WTC11 (cell line): ENCODE measurements at regions not wholly inside any gene's neighbourhood (a gene's known extent, or its start where the extent isn't known, plus 50 kb on each side); places are given as distances from the start of the nearest gene placed in this dataset.

ENCODE experiments used
- ATAC-seq: fragments of 200-7000 bp; cut with Tn5 transposase; 2 replicates; pipeline ENCODE4 v1.10.0; 2021; ENCODE audit warnings: mild to moderate bottlenecking, moderate library complexity
- CTCF ChIA-PET: fragments of 300-600 bp; sonication (Branson Sonifier 250); formaldehyde crosslinking; loops from one replicate; lab custom pipeline; 2021; ENCODE audit warnings: antibody characterized with exemption; lab: Charles Lee
- POLR2A ChIA-PET: fragments of 350-600 bp; sonication (Branson Sonifier 250); formaldehyde crosslinking; loops from one replicate; lab custom pipeline; 2021; ENCODE audit warnings: antibody characterized with exemption; lab: Charles Lee
- DNase-seq: peaks from one replicate; pipeline ENCODE4 v3.0.0; 2021; ENCODE audit warnings: low spot score
- H3K27ac Mint-ChIP-seq: 2 replicates; pipeline ENCODE4 v1.8.0; 2021; ENCODE audit warnings: mixed read lengths
- H3K27me3 Mint-ChIP-seq: 2 replicates; pipeline ENCODE4 v1.8.0; 2021; ENCODE audit warnings: low read depth, mild to moderate bottlenecking, moderate library complexity, mixed read lengths
- H3K36me3 Mint-ChIP-seq: 2 replicates; pipeline ENCODE4 v1.8.0; 2021; ENCODE audit warnings: mixed read lengths
- H3K4me1 Mint-ChIP-seq: 2 replicates; pipeline ENCODE4 v1.8.0; 2022; ENCODE audit warnings: mixed read lengths
- H3K4me3 Mint-ChIP-seq: 2 replicates; pipeline ENCODE4 v1.8.0; 2021; ENCODE audit warnings: mild to moderate bottlenecking, moderate library complexity, mixed read lengths
- H3K9me3 Mint-ChIP-seq: 2 replicates; pipeline ENCODE4 v1.8.0; 2021; ENCODE audit warnings: mixed read lengths
- ATF6 ChIP-seq: sonication (generic); formaldehyde crosslinking; IDR thresholded peaks from 2 replicates; pipeline ENCODE4 v1.8.1; 2023; ENCODE audit warnings: mild to moderate bottlenecking, missing genetic modification reagents
- CBFB ChIP-seq: sonication (generic); formaldehyde crosslinking; IDR thresholded peaks from 2 replicates; pipeline ENCODE4 v1.8.1; 2022; ENCODE audit warnings: mild to moderate bottlenecking, low read depth, missing genetic modification reagents
- E2F5 ChIP-seq: sonication (generic); formaldehyde crosslinking; IDR thresholded peaks from 2 replicates; pipeline ENCODE4 v1.8.1; 2022; ENCODE audit warnings: mild to moderate bottlenecking, moderate library complexity, missing genetic modification reagents
- ESRRA ChIP-seq: sonication (generic); formaldehyde crosslinking; IDR thresholded peaks from 2 replicates; pipeline ENCODE4 v1.8.1; 2022; ENCODE audit warnings: mild to moderate bottlenecking, missing genetic modification reagents, borderline replicate concordance
- ETV6 ChIP-seq: sonication (generic); formaldehyde crosslinking; IDR thresholded peaks from 2 replicates; pipeline ENCODE4 v1.8.1; 2022; ENCODE audit warnings: mild to moderate bottlenecking, missing genetic modification reagents
- FOXJ3 ChIP-seq: sonication (generic); formaldehyde crosslinking; IDR thresholded peaks from 2 replicates; pipeline ENCODE4 v1.9.0; 2021; ENCODE audit warnings: missing genetic modification reagents, mild to moderate bottlenecking, borderline replicate concordance
- HMGXB4 ChIP-seq: sonication (generic); formaldehyde crosslinking; IDR thresholded peaks from 2 replicates; pipeline ENCODE4 v1.8.1; 2023; ENCODE audit warnings: mild to moderate bottlenecking, moderate library complexity, missing genetic modification reagents
- NR1H2 ChIP-seq: sonication (generic); formaldehyde crosslinking; IDR thresholded peaks from 2 replicates; pipeline ENCODE4 v1.9.0; 2021; ENCODE audit warnings: mild to moderate bottlenecking, moderate library complexity, missing genetic modification reagents
- NR3C1 ChIP-seq: sonication (generic); formaldehyde crosslinking; conservative IDR thresholded peaks from 2 replicates; pipeline ENCODE4 v1.8.1; 2023; ENCODE audit warnings: low read depth, mild to moderate bottlenecking, missing genetic modification reagents
- RORB ChIP-seq: fragments of 250-450 bp; sonication (Bioruptor Pico); IDR thresholded peaks from 2 replicates; pipeline ENCODE4 v1.9.0; 2021; ENCODE audit warnings: mild to moderate bottlenecking
- SMAD3 ChIP-seq: sonication (generic); formaldehyde crosslinking; IDR thresholded peaks from 2 replicates; pipeline ENCODE4 v1.8.0; 2022; ENCODE audit warnings: missing genetic modification reagents, mild to moderate bottlenecking, borderline replicate concordance
- TEAD1 ChIP-seq: sonication (generic); formaldehyde crosslinking; IDR thresholded peaks from 2 replicates; pipeline ENCODE4 v1.8.0; 2022; ENCODE audit warnings: mild to moderate bottlenecking, missing genetic modification reagents
- TEAD4 ChIP-seq: sonication (generic); formaldehyde crosslinking; IDR thresholded peaks from 2 replicates; pipeline ENCODE4 v1.8.0; 2022; ENCODE audit warnings: mild to moderate bottlenecking, missing genetic modification reagents
- ZMAT4 ChIP-seq: fragments of 250-450 bp; sonication (Bioruptor Pico); IDR thresholded peaks from 2 replicates; pipeline ENCODE4 v1.9.0; 2021; ENCODE audit warnings: mild to moderate bottlenecking
- ZNF219 ChIP-seq: sonication (generic); formaldehyde crosslinking; IDR thresholded peaks from 2 replicates; pipeline ENCODE4 v1.8.0; 2023; ENCODE audit warnings: missing genetic modification reagents, mild to moderate bottlenecking, borderline replicate concordance
- ZNF232 ChIP-seq: sonication (generic); formaldehyde crosslinking; IDR thresholded peaks from 2 replicates; pipeline ENCODE4 v1.8.0; 2022; ENCODE audit warnings: mild to moderate bottlenecking, missing genetic modification reagents
- ZNF416 ChIP-seq: fragments of 250-450 bp; sonication (Bioruptor Pico); IDR thresholded peaks from 2 replicates; pipeline ENCODE4 v1.9.0; 2021; ENCODE audit warnings: mild to moderate bottlenecking, inconsistent platforms
- ZNF512 ChIP-seq: sonication (generic); formaldehyde crosslinking; IDR thresholded peaks from 2 replicates; pipeline ENCODE4 v1.8.1; 2022; ENCODE audit warnings: missing genetic modification reagents, borderline replicate concordance
- TF ChIP-seq, protein P1 (sequence below): fragments of 250-450 bp; sonication (Bioruptor Pico); IDR thresholded peaks from 2 replicates; pipeline ENCODE4 v1.8.0; 2021; ENCODE audit warnings: mild to moderate bottlenecking
- TF ChIP-seq, protein P2 (sequence below): sonication (generic); formaldehyde crosslinking; IDR thresholded peaks from 2 replicates; pipeline ENCODE4 v1.8.0; 2022; ENCODE audit warnings: missing genetic modification reagents

DNA sequence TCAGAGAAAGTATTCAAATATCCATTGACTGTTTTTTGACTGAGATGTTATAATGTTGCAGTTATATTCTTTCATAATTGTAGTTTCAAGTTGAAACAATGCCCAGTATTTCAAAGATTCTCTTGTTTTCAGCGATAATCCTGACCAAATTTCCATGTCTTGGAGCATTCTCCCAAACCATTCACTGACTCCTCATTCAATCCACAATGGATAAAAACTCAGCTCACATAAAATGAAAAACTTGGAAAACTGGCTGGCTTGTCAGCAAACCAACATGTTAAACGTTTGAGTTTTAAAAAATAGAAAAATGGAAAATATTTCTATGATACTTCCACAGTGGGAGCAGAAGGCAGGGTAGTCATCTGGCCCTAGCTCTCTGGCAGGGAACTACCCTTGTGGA lies 184.4 kb downstream of the C7orf25 start (continued):
- TF ChIP-seq, protein P1, sequence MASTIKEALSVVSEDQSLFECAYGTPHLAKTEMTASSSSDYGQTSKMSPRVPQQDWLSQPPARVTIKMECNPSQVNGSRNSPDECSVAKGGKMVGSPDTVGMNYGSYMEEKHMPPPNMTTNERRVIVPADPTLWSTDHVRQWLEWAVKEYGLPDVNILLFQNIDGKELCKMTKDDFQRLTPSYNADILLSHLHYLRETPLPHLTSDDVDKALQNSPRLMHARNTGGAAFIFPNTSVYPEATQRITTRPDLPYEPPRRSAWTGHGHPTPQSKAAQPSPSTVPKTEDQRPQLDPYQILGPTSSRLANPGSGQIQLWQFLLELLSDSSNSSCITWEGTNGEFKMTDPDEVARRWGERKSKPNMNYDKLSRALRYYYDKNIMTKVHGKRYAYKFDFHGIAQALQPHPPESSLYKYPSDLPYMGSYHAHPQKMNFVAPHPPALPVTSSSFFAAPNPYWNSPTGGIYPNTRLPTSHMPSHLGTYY (CRISPR knock-in tag) = no peak
- TF ChIP-seq, all 79 proteins: peak for 0

DNA sequence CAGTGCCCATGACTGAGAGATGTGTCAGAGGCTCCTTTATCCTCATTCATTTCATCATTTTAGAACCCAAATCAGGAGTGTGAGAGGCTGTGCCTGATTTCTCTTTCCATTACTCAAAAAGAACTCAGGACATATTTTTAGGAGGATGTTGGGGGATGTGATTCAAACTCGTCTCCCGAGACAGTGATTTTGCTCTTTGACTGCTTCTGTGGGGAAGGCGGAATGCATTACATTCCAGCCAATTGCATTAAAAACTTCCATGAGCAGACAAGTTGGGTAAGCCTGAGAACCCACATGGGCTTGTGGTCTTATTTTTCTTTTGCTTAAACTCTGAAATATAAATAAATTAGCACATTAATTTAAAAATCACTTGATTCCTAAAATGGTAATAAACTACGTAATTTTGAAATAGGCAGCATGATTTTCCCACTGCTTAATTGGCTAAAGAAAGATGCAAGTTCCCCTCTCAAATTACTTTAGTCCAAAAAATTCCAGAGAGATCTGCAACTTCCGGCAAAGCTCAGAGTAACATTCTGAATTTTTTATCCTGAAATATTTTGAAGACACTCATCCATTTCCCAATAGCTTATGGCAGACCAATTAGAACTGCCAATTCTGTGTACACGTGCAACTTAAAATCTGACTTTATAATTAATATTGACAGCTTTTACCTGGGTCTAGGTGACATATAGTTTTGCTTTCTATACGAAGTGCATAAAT lies 185.6 kb downstream of the C7orf25 start:
- peaks cover 2% of the 10 kb centered on the region for H3K9me3 Mint-ChIP-seq
- ChIA-PET CTCF (interaction anchor here (1.5 kb wide), 1 partner anchor 11 kb away, joined by 5 read pairs; no protein-coding TSS in a partner anchor), POLR2A (no interaction called here)
- no peaks in the 10 kb centered on the region for H3K27me3 Mint-ChIP-seq
- peaks cover 19% of the 10 kb centered on the region for H3K4me1 Mint-ChIP-seq
- H3K27ac Mint-ChIP-seq = no peak overlapping the region
- DNase-seq = no peak
- H3K36me3 Mint-ChIP-seq = no peaks in the 10 kb centered on the region
- no peak overlapping the region for H3K4me3 Mint-ChIP-seq
- TF ChIP-seq NR3C1 (CRISPR knock-in tag) (no peak), E2F5 (CRISPR knock-in tag) (no peak), ZNF219 (CRISPR knock-in tag) (no peak), ETV6 (CRISPR knock-in tag) (no peak), HMGXB4 (CRISPR knock-in tag) (no peak), ZNF416 (CRISPR knock-in tag) (no peak), ZMAT4 (CRISPR knock-in tag) (no peak), ESRRA (no peak), FOXJ3 (CRISPR knock-in tag) (no peak), NR1H2 (CRISPR knock-in tag) (no peak), SMAD3 (CRISPR knock-in tag) (no peak), RORB (no peak)
- TF ChIP-seq, protein P2, sequence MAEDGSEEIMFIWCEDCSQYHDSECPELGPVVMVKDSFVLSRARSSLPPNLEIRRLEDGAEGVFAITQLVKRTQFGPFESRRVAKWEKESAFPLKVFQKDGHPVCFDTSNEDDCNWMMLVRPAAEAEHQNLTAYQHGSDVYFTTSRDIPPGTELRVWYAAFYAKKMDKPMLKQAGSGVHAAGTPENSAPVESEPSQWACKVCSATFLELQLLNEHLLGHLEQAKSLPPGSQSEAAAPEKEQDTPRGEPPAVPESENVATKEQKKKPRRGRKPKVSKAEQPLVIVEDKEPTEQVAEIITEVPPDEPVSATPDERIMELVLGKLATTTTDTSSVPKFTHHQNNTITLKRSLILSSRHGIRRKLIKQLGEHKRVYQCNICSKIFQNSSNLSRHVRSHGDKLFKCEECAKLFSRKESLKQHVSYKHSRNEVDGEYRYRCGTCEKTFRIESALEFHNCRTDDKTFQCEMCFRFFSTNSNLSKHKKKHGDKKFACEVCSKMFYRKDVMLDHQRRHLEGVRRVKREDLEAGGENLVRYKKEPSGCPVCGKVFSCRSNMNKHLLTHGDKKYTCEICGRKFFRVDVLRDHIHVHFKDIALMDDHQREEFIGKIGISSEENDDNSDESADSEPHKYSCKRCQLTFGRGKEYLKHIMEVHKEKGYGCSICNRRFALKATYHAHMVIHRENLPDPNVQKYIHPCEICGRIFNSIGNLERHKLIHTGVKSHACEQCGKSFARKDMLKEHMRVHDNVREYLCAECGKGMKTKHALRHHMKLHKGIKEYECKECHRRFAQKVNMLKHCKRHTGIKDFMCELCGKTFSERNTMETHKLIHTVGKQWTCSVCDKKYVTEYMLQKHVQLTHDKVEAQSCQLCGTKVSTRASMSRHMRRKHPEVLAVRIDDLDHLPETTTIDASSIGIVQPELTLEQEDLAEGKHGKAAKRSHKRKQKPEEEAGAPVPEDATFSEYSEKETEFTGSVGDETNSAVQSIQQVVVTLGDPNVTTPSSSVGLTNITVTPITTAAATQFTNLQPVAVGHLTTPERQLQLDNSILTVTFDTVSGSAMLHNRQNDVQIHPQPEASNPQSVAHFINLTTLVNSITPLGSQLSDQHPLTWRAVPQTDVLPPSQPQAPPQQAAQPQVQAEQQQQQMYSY (CRISPR knock-in tag) = no peak
- no peak for ATAC-seq

- peaks cover 26% of the 10 kb centered on the region for H3K4me1 Mint-ChIP-seq
- no peak overlapping the region for H3K27ac Mint-ChIP-seq
- H3K36me3 Mint-ChIP-seq = 0 out of 2 replicates have a peak, but pooled peaks cover 3% of the 10 kb centered on the region
- peaks cover 16% of the 10 kb centered on the region for H3K9me3 Mint-ChIP-seq
- H3K27me3 Mint-ChIP-seq = peaks cover 4% of the 10 kb centered on the region; the same call in 1 of the 2 replicates
- no peak overlapping the region for H3K4me3 Mint-ChIP-seq
- ChIA-PET CTCF (interaction anchor here (1.5 kb wide), 1 partner anchor 782 kb away, joined by 6 read pairs; no protein-coding TSS in a partner anchor), POLR2A (no interaction called here)
- DNase-seq = no peak
- ATAC-seq = no peak
- TF ChIP-seq TEAD4 (CRISPR knock-in tag) (no peak), TEAD1 (no peak), ZNF232 (CRISPR knock-in tag) (no peak), ZNF512 (CRISPR knock-in tag) (no peak), ESRRA (no peak), CBFB (CRISPR knock-in tag) (no peak), ATF6 (CRISPR knock-in tag) (no peak)
- TF ChIP-seq, protein P1 (CRISPR knock-in tag) = no peak
Measured at GRCh38 chr7:42722716-42723115, 189.2 kb downstream of the C7orf25 start.
